Bronchial epithelial cell (primary cell): ENCODE measurements at regions not wholly inside any gene's neighbourhood (a gene's known extent, or its start where the extent isn't known, plus 50 kb on each side); places are given as distances from the start of the nearest gene placed in this dataset.

Source experiments
- DNase-seq: peaks from one replicate; pipeline ENCODE4 v3.0.0-alpha.2; 2010; ENCODE audit warnings: low read depth
- FAIRE-seq: peaks from 2 replicates; lab custom pipeline; 2011; peaks lifted over from hg19 to GRCh38; lab: Jason Lieb, UNC
- H3K27me3 ChIP-seq: 2 replicates; pipeline ENCODE4 v1.5.1; 2011; ENCODE audit warnings: low read length; ENCODE audit not compliant: control insufficient read depth, insufficient read depth
- H3K36me3 ChIP-seq: 2 replicates; pipeline ENCODE4 v1.5.1; 2011; ENCODE audit warnings: low read length; ENCODE audit not compliant: control insufficient read depth, insufficient read depth
- H3K4me3 ChIP-seq: 2 replicates; pipeline ENCODE4 v1.5.1; 2011; ENCODE audit warnings: mild to moderate bottlenecking, low read depth, low read length, control low read depth
- CTCF ChIP-seq: IDR thresholded peaks from 2 replicates; pipeline ENCODE4 v1.5.1; 2011; ENCODE audit warnings: mild to moderate bottlenecking, moderate library complexity, low read length, control low read depth, inconsistent platforms; ENCODE audit not compliant: insufficient read depth, severe bottlenecking

GRCh38 chr5:120402606-120403005, 61.5 kb upstream of the PRR16 start:
- FAIRE-seq (no peak), DNase-seq (no peak)
- Histone ChIP-seq H3K36me3 (no peaks in the 10 kb centered on the region), H3K27me3 (no peaks in the 10 kb centered on the region), H3K4me3 (no peak overlapping the region)
- no peak for TF ChIP-seq CTCF

- FAIRE-seq (no peak), DNase-seq (peak; percentile 78)
- Histone ChIP-seq H3K36me3 (no peaks in the 10 kb centered on the region), H3K4me3 (no peak overlapping the region), H3K27me3 (no peaks in the 10 kb centered on the region)
- no peak for TF ChIP-seq CTCF
Measured at GRCh38 chr5:120405286-120405864, 58.7 kb upstream of the PRR16 start.

- DNase-seq (peak; percentile 80), FAIRE-seq (no peak)
- Histone ChIP-seq H3K36me3 (no peaks in the 10 kb centered on the region), H3K4me3 (no peak overlapping the region), H3K27me3 (no peaks in the 10 kb centered on the region)
- TF ChIP-seq CTCF = no peak
Measured at GRCh38 chr5:120405923-120406322, 58.2 kb upstream of the PRR16 start.

- Histone ChIP-seq H3K27me3 (no peaks in the 10 kb centered on the region), H3K4me3 (no peak overlapping the region), H3K36me3 (no peaks in the 10 kb centered on the region)
- FAIRE-seq (no peak), DNase-seq (no peak)
- no peak for TF ChIP-seq CTCF
Measured at GRCh38 chr5:120413686-120414085, 50.4 kb upstream of the PRR16 start.
